ENCODE measurements at regions not wholly inside any gene's neighbourhood (a gene's known extent, or its start where the extent isn't known, plus 50 kb on each side); places are given as distances from the start of the nearest gene placed in this dataset.
A peak's percentile ranks its signal among the peaks of the same experiment; 100 is the strongest.

DNA sequence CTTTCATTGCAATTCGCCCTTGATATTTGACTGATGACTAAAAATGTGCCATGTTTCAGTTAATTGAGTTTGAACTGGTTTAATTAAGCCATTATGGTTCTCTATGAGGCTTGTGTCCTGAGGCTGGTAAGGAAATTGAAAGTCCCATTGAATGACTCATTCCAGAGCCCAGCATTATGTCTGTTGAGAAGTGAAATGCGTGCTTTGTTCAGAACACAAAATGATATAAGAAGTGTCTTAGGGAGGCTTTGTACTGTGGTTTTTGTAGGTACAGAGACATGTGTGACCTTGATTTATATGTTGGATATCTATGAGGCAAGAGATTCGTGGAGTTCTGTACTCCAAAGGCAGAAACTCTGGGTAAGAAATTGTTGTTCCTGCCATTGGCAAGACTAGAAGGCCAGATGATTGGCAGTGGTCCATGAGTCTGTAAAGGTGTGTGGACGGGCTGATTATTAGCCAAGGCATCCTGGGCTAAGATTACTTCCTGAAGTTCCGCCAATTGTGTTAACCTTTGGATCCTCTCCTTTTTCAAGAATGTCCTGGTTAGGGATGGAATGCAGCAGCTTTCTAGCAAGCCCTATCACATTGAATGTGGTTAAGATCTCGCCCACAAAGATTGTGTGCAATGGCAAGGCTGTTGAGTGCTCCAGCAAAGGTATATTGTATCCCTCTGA lies 103.7 kb downstream of the NPIPB5 start:
- Histone ChIP-seq H3K4me1 (ENCODE audit: control insufficient read depth in 2 of 2, insufficient read depth in 2 of 2, low read length in 2 of 2) (no peaks in the 10 kb centered on the region), H3K9me3 (ENCODE audit: control insufficient read depth in 2 of 3, low read length in 3 of 3) (no peaks in the 10 kb centered on the region), H3K27me3 (ENCODE audit: control insufficient read depth in 2 of 2, insufficient read depth in 2 of 2, low read length in 2 of 2) (no peaks in the 10 kb centered on the region), H3K27ac (ENCODE audit: low read depth, low read length) (no peak overlapping the region), H3K4me3 (ENCODE audit: low read length) (no peak overlapping the region), H3K36me3 (ENCODE audit: control insufficient read depth in 2 of 3, insufficient read depth in 3 of 3, low read length in 3 of 3) (no peaks in the 10 kb centered on the region)
- Mint-ChIP-seq H3K4me1 (no peaks in the 10 kb centered on the region), H3K27ac (no peak overlapping the region), H3K27me3 (peaks cover 2 to 26% (median 14%) of the 10 kb centered on the region in 5 donors), H3K4me3 (no peak overlapping the region), H3K9me3 (peaks cover 0 to 6% (median 2%) of the 10 kb centered on the region in 11 donors), H3K36me3 (peaks cover 0 to 4% (median 0%) of the 10 kb centered on the region in 5 donors)
- DNase-seq, result no peak
- no peak for ATAC-seq
- ChIA-PET CTCF (no interaction called here), POLR2A (no interaction called here)
- intact Hi-C loops (cut with micrococcal nuclease), result no loop called here

DNA sequence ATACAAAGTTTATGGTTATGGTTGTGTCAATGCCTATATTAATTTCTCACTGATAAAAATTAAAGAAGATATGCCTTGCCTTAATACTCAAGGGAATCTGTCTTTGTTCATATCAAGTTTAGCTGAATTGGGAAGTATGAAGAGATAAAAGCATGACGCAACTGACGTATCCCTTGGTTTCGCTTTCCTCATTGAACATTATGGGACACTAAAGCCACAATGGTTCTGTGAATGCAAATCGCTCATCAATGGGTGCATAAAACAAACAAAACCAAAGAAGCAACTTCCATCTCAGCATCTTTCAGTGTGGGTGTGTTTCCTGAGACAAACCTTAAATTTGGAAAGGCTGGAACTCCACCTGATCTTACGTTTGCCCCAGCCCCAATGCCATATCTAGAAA lies 108.2 kb downstream of the NPIPB5 start:
- intact Hi-C loops (cut with micrococcal nuclease), result no loop called here
- no peaks in the 10 kb centered on the region for H3K27me3 ChIP-seq (ENCODE audit: control insufficient read depth in 2 of 2, insufficient read depth in 2 of 2, low read length in 2 of 2)
- ChIA-PET CTCF (no interaction called here), POLR2A (no interaction called here)
- no peak for ATAC-seq
- H3K9me3 ChIP-seq (ENCODE audit: control insufficient read depth in 2 of 3, low read length in 3 of 3), result no peaks in the 10 kb centered on the region
- no peaks in the 10 kb centered on the region for H3K36me3 Mint-ChIP-seq
- no peak overlapping the region for H3K27ac ChIP-seq (ENCODE audit: low read depth, low read length)
- DNase-seq, result no peak
- H3K36me3 ChIP-seq (ENCODE audit: control insufficient read depth in 2 of 3, insufficient read depth in 3 of 3, low read length in 3 of 3), result no peaks in the 10 kb centered on the region
- peaks cover 5 to 24% (median 13%) of the 10 kb centered on the region in 5 donors for H3K27me3 Mint-ChIP-seq
- no peaks in the 10 kb centered on the region for H3K4me1 Mint-ChIP-seq
- peaks cover 0 to 6% (median 2%) of the 10 kb centered on the region in 11 donors for H3K9me3 Mint-ChIP-seq
- H3K4me3 Mint-ChIP-seq, result no peak overlapping the region
- no peaks in the 10 kb centered on the region for H3K4me1 ChIP-seq (ENCODE audit: control insufficient read depth in 2 of 2, insufficient read depth in 2 of 2, low read length in 2 of 2)
- H3K27ac Mint-ChIP-seq, result no peak overlapping the region
- H3K4me3 ChIP-seq (ENCODE audit: low read length), result no peak overlapping the region

DNA sequence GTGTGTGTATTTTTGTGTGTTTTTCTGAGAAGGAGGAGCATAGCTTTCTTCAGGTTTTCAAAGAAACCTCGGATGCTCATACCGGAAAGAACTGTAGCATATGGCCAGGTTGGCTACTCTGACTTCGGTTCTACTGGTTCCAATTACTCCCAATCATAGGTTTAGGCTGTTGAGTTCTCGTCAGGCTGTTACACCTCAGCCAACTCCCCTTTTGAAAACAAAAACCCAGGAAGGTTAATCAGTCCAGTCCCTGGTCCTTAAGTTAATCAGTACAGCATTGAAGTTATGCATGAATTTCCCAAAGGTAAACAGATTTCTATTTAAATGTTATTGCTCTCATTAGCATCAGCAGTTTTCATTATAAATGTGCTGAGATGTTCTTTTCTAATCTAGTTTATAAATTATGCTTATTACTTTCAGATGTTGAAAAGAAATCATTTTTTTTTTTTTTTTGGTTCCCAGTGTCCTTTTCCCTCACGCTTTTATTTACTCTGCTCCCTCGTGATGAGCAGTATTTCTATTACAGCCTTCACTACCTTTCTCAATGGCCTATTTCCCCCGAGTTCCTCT lies 111.0 kb downstream of the NPIPB5 start:
- no peaks in the 10 kb centered on the region for H3K9me3 Mint-ChIP-seq

DNA sequence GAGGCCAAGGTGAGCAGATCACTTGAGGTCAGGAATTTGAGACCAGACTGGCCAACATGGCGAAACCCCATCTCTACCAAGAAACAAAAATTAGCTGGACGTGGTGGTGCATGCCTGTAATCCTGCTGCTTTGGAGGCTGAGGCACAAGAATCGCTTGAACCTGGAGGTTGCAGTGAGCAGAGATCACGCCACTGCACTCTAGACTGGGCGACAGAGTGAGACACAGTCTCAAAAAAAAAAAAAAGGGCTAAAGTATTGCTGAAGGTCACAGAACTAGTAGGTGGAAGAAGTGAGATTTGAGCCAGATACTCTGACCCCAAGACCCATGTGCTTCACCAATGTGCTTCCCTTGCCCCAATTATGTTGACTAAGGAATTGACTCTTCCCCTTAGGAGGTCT lies 112.0 kb downstream of the NPIPB5 start:
- intact Hi-C loops (cut with micrococcal nuclease), result no loop called here
- Histone ChIP-seq H3K4me1 (ENCODE audit: control insufficient read depth in 2 of 2, insufficient read depth in 2 of 2, low read length in 2 of 2) (no peaks in the 10 kb centered on the region), H3K27me3 (ENCODE audit: control insufficient read depth in 2 of 2, insufficient read depth in 2 of 2, low read length in 2 of 2) (no peaks in the 10 kb centered on the region), H3K9me3 (ENCODE audit: control insufficient read depth in 2 of 3, low read length in 3 of 3) (no peaks in the 10 kb centered on the region), H3K27ac (ENCODE audit: low read depth, low read length) (no peak overlapping the region), H3K4me3 (ENCODE audit: low read length) (no peak overlapping the region), H3K36me3 (ENCODE audit: control insufficient read depth in 2 of 3, insufficient read depth in 3 of 3, low read length in 3 of 3) (no peaks in the 10 kb centered on the region)
- ChIA-PET CTCF (no interaction called here), POLR2A (no interaction called here)
- Mint-ChIP-seq H3K4me3 (no peak overlapping the region), H3K4me1 (no peaks in the 10 kb centered on the region), H3K27me3 (peaks cover 0 to 10% (median 5%) of the 10 kb centered on the region in 5 donors), H3K36me3 (no peaks in the 10 kb centered on the region), H3K9me3 (no peaks in the 10 kb centered on the region), H3K27ac (no peak overlapping the region)
- peak; percentile 3 for ATAC-seq
- no peak for DNase-seq

More for the DNA sequence above, 111.0 kb downstream of the NPIPB5 start:
- H3K4me3 Mint-ChIP-seq, result no peak overlapping the region
- Histone ChIP-seq H3K4me1 (ENCODE audit: control insufficient read depth in 2 of 2, insufficient read depth in 2 of 2, low read length in 2 of 2) (no peaks in the 10 kb centered on the region), H3K9me3 (ENCODE audit: control insufficient read depth in 2 of 3, low read length in 3 of 3) (no peaks in the 10 kb centered on the region), H3K36me3 (ENCODE audit: control insufficient read depth in 2 of 3, insufficient read depth in 3 of 3, low read length in 3 of 3) (no peaks in the 10 kb centered on the region), H3K27me3 (ENCODE audit: control insufficient read depth in 2 of 2, insufficient read depth in 2 of 2, low read length in 2 of 2) (no peaks in the 10 kb centered on the region), H3K4me3 (ENCODE audit: low read length) (no peak overlapping the region), H3K27ac (ENCODE audit: low read depth, low read length) (no peak overlapping the region)
- peaks cover 0 to 14% (median 10%) of the 10 kb centered on the region in 5 donors for H3K27me3 Mint-ChIP-seq
- intact Hi-C loops (cut with micrococcal nuclease), result no loop called here
- ChIA-PET CTCF (no interaction called here), POLR2A (no interaction called here)
- no peak overlapping the region for H3K27ac Mint-ChIP-seq
- H3K36me3 Mint-ChIP-seq, result no peaks in the 10 kb centered on the region
- DNase-seq (no peak), ATAC-seq (no peak)
- no peaks in the 10 kb centered on the region for H3K4me1 Mint-ChIP-seq

DNA sequence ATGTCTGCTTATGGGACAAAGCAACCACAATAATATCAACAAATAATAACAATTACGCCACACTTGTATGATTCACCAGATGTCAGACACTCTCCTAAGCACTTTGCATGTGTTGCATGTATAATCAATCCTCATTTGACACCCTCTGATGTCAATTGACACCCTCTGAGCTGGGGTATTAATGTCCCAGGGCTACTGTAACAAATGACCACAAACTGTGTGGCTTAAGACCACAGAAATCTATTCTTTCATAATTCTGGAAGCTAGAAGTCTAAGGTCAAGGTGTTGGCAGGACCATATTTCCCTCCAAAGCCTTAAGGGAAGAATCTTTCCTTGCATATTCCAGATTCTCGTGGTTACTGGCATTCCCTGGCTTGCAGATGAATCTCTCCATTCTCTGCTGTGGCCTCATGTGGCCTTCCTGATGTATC lies 112.7 kb downstream of the NPIPB5 start:
- no peaks in the 10 kb centered on the region for H3K36me3 Mint-ChIP-seq
- POLR2A ChIA-PET, result no interaction called here
- DNase-seq, result no peak
- H3K4me3 ChIP-seq (ENCODE audit: low read length), result no peak overlapping the region
- peak; percentile 36 for ATAC-seq
- H3K27ac ChIP-seq (ENCODE audit: low read depth, low read length), result no peak overlapping the region
- no peaks in the 10 kb centered on the region for H3K9me3 ChIP-seq (ENCODE audit: control insufficient read depth in 2 of 3, low read length in 3 of 3)
- CTCF ChIA-PET, result no interaction called here
- H3K9me3 Mint-ChIP-seq, result no peaks in the 10 kb centered on the region
- no peaks in the 10 kb centered on the region for H3K36me3 ChIP-seq (ENCODE audit: control insufficient read depth in 2 of 3, insufficient read depth in 3 of 3, low read length in 3 of 3)
- peaks cover 0 to 5% (median 3%) of the 10 kb centered on the region in 5 donors for H3K27me3 Mint-ChIP-seq
- no peak overlapping the region for H3K27ac Mint-ChIP-seq
- intact Hi-C loops (cut with micrococcal nuclease), result no loop called here
- no peaks in the 10 kb centered on the region for H3K4me1 Mint-ChIP-seq
- H3K27me3 ChIP-seq (ENCODE audit: control insufficient read depth in 2 of 2, insufficient read depth in 2 of 2, low read length in 2 of 2), result no peaks in the 10 kb centered on the region
- H3K4me1 ChIP-seq (ENCODE audit: control insufficient read depth in 2 of 2, insufficient read depth in 2 of 2, low read length in 2 of 2), result no peaks in the 10 kb centered on the region
- H3K4me3 Mint-ChIP-seq, result no peak overlapping the region

DNA sequence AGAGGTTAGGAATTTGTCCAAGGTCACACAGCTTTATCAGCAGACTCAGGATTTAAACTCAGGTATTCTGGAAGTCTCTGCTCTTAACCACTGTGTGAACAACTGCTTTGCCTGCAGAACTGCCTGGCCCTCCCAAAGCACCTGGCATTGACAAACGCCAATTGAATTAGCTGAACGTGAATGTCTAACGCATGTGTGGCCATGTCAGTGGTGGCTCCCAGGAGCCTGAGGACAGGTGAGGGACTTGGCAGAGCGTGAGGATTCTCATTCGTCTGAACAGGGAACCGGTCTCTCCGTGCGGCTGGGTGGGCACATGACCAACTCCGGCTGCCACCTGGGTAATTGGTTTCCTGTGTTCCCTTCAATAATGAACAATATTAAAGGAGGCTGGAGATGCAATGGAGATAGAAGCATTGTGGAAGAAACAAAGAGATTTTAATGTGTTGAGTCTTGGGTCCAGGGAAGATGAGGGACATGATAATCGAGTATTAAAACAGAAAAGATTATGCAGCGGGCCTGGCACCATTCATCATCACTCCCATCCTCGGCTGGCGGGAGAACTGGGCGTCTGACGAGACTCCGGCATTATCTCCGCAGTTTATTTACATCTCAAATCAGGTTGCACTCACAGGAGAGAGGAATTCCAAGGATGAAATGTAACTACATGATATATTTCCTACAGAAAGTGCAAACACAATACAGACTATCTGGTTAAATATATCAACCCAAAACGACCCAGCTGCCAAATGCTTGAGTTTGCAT lies 113.5 kb downstream of the NPIPB5 start:
- DNase-seq, result no peak
- peaks cover 0 to 7% (median 0%) of the 10 kb centered on the region in 5 donors for H3K27me3 Mint-ChIP-seq
- Histone ChIP-seq H3K36me3 (ENCODE audit: control insufficient read depth in 2 of 3, insufficient read depth in 3 of 3, low read length in 3 of 3) (no peaks in the 10 kb centered on the region), H3K4me1 (ENCODE audit: control insufficient read depth in 2 of 2, insufficient read depth in 2 of 2, low read length in 2 of 2) (no peaks in the 10 kb centered on the region), H3K4me3 (ENCODE audit: low read length) (no peak overlapping the region), H3K27ac (ENCODE audit: low read depth, low read length) (no peak overlapping the region), H3K27me3 (ENCODE audit: control insufficient read depth in 2 of 2, insufficient read depth in 2 of 2, low read length in 2 of 2) (no peaks in the 10 kb centered on the region), H3K9me3 (ENCODE audit: control insufficient read depth in 2 of 3, low read length in 3 of 3) (no peaks in the 10 kb centered on the region)
- no peak overlapping the region for H3K27ac Mint-ChIP-seq
- CTCF ChIA-PET, result no interaction called here
- intact Hi-C loops (cut with micrococcal nuclease), result no loop called here
- no peak overlapping the region for H3K4me3 Mint-ChIP-seq
- H3K36me3 Mint-ChIP-seq, result no peaks in the 10 kb centered on the region
- POLR2A ChIA-PET, result no interaction called here
- ATAC-seq, result no peak
- H3K9me3 Mint-ChIP-seq, result no peaks in the 10 kb centered on the region
- H3K4me1 Mint-ChIP-seq, result no peaks in the 10 kb centered on the region

Measured in naive thymus-derived CD4-positive, alpha-beta T cell (primary cell).